Activated B cell treated with CpG ODN at 0.5 μM for 24 hours (primary cell): ENCODE measurements at regions not wholly inside any gene's neighbourhood (a gene's known extent, or its start where the extent isn't known, plus 50 kb on each side); places are given as distances from the start of the nearest gene placed in this dataset.
"Not testable (repeated sequence)": the region's sequence is repeated elsewhere in the genome, so short reads cannot be mapped to it uniquely, and the experiment has no call there.

ENCODE experiments used
- ATAC-seq: fragments of 200-7000 bp; cut with Tn5 transposase; one replicate; pipeline ENCODE4 v1.10.0; 2021; ENCODE audit warnings: low read depth, mild to moderate bottlenecking, moderate library complexity
- CTCF ChIA-PET: fragments of 350-600 bp; sonication (Branson Sonifier 250); formaldehyde crosslinking; loops from one replicate; lab custom pipeline; 2021; ENCODE audit warnings: antibody characterized with exemption; lab: Charles Lee
- POLR2A ChIA-PET: fragments of 350-600 bp; sonication (Branson Sonifier 250); formaldehyde crosslinking; loops from one replicate; lab custom pipeline; 2021; ENCODE audit warnings: antibody characterized with exemption; lab: Charles Lee
- DNase-seq: peaks from one replicate; pipeline ENCODE4 v3.0.0; 2022
- H3K27ac Mint-ChIP-seq: one replicate; pipeline ENCODE4 v1.8.0; 2020; ENCODE audit warnings: mixed read lengths
- H3K27me3 Mint-ChIP-seq: one replicate; pipeline ENCODE4 v1.8.0; 2021; ENCODE audit warnings: mixed read lengths
- H3K36me3 Mint-ChIP-seq: one replicate; pipeline ENCODE4 v1.8.0; 2021; ENCODE audit warnings: low read depth, mixed read lengths
- H3K4me1 Mint-ChIP-seq: one replicate; pipeline ENCODE4 v1.8.0; 2021; ENCODE audit warnings: mixed read lengths
- H3K4me3 Mint-ChIP-seq: one replicate; pipeline ENCODE4 v1.8.0; 2020; ENCODE audit warnings: mild to moderate bottlenecking, mixed read lengths
- H3K9me3 Mint-ChIP-seq: one replicate; pipeline ENCODE4 v1.8.0; 2020; ENCODE audit warnings: mixed read lengths
- CTCF ChIP-seq: fragments of 200-600 bp; IDR thresholded peaks from one replicate; pipeline ENCODE4 v1.8.0; 2022; ENCODE audit warnings: antibody characterized with exemption, mild to moderate bottlenecking
- intact Hi-C: fragments of 100-400 bp; cut with micrococcal nuclease; formaldehyde crosslinking; loops from one replicate; pipeline ENCODE4 v1.15.1; 2024

DNA sequence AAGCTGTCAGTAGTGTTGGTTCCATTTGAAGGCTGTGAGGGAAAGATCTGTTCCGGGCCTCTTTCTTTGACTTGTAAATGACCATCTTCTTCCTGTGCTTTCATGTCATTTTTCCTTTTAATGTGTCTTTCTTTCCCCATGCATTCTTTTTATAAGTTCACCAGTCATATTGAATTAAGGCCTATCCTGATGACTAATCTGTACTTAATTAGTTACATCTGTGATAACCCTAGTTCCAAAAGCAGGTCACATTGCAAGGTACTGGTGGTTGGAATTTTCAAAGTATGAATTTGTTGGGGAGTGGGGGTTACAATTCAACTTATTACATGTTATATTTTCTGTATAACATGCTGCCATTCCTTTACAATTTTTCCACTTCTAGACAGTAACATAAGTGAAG lies 1642.1 kb upstream of the FLRT2 start:
- H3K4me1 Mint-ChIP-seq: no peaks in the 10 kb centered on the region
- DNase-seq (no peak), ATAC-seq (no peak)
- H3K27me3 Mint-ChIP-seq: no peaks in the 10 kb centered on the region
- peaks cover 7% of the 10 kb centered on the region for H3K9me3 Mint-ChIP-seq
- no peak for TF ChIP-seq CTCF
- no peak overlapping the region for H3K4me3 Mint-ChIP-seq
- intact Hi-C loops: no loop called here
- no peaks in the 10 kb centered on the region for H3K36me3 Mint-ChIP-seq
- no peak overlapping the region for H3K27ac Mint-ChIP-seq
- CTCF ChIA-PET: no interaction called here
- POLR2A ChIA-PET: no interaction called here

DNA sequence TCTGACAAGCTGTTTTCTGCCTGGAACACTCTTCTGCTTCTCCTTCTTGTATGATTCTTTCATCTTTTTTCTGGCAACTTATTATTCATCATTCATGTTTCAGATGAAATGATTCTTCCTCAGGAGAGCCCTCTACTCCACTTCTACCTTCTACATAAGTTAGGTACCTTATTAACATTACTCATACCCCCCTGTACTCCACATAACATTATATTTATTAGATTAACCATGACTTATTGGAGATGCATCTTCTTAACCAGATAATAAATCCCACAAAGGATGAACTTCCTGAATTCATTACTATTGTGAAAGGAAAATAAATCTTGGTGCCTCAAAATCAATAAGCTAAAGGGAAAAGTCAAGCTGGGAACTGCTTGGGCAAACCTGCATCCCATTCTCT lies 1636.5 kb upstream of the FLRT2 start:
- Mint-ChIP-seq H3K36me3 (no peaks in the 10 kb centered on the region), H3K4me1 (no peaks in the 10 kb centered on the region), H3K4me3 (no peak overlapping the region), H3K27ac (no peak overlapping the region), H3K9me3 (peaks cover 3% of the 10 kb centered on the region), H3K27me3 (no peaks in the 10 kb centered on the region)
- POLR2A ChIA-PET: no interaction called here
- intact Hi-C loops: no loop called here
- no peak for DNase-seq
- TF ChIP-seq CTCF: no peak
- no peak for ATAC-seq
- CTCF ChIA-PET: no interaction called here

DNA sequence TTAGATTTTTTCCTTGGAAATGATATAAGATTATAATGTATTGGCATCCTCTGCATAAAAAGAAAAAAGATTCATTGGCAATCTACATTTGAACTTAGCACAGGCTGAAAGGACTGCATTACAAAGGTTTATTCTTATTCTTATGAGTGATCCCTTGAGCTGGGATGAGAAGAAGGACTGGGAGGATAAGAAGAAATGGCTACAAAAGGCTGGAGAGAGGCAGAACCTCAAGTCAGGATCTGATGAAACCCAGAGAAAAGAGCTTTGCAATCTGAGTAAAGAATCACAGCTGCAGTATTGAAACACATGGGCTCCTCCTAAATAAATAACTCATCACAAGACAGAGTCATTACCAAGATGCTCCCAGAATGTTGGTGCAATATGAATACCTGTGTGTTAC lies 1635.4 kb upstream of the FLRT2 start:
- DNase-seq (no peak), ATAC-seq (no peak)
- Mint-ChIP-seq H3K27ac (no peak overlapping the region), H3K4me1 (no peaks in the 10 kb centered on the region), H3K4me3 (no peak overlapping the region), H3K36me3 (no peaks in the 10 kb centered on the region), H3K27me3 (no peaks in the 10 kb centered on the region), H3K9me3 (peaks cover 3% of the 10 kb centered on the region)
- TF ChIP-seq CTCF: no peak
- POLR2A ChIA-PET: no interaction called here
- intact Hi-C loops: no loop called here
- CTCF ChIA-PET: no interaction called here

- DNase-seq, CTCF ChIA-PET, intact Hi-C loops, H3K4me1 Mint-ChIP-seq, POLR2A ChIA-PET, H3K36me3 Mint-ChIP-seq, H3K9me3 Mint-ChIP-seq, H3K27ac Mint-ChIP-seq, H3K27me3 Mint-ChIP-seq, H3K4me3 Mint-ChIP-seq, ATAC-seq: not testable (repeated sequence)
Measured at GRCh38 chr14:83898558-83898957, 1631.4 kb upstream of the FLRT2 start.

GRCh38 chr14:83899706-83900105 lies 1630.2 kb upstream of the FLRT2 start:
- Mint-ChIP-seq H3K27me3 (no peaks in the 10 kb centered on the region), H3K9me3 (peaks cover 5% of the 10 kb centered on the region), H3K4me1 (no peaks in the 10 kb centered on the region), H3K4me3 (no peak overlapping the region), H3K27ac (no peak overlapping the region), H3K36me3 (no peaks in the 10 kb centered on the region)
- POLR2A ChIA-PET: no interaction called here
- intact Hi-C loops: no loop called here
- DNase-seq (no peak), ATAC-seq (no peak)
- CTCF ChIA-PET: no interaction called here
- no peak for TF ChIP-seq CTCF

- intact Hi-C loops: no loop called here
- CTCF ChIA-PET: no interaction called here
Measured at GRCh38 chr14:83905157-83905556, 1624.8 kb upstream of the FLRT2 start.

More at GRCh38 chr14:83905157-83905556, 1624.8 kb upstream of the FLRT2 start:
- TF ChIP-seq CTCF: no peak
- no peak overlapping the region for H3K27ac Mint-ChIP-seq
- H3K9me3 Mint-ChIP-seq: peaks cover 4% of the 10 kb centered on the region
- H3K27me3 Mint-ChIP-seq: no peaks in the 10 kb centered on the region
- ATAC-seq (no peak), DNase-seq (no peak)
- POLR2A ChIA-PET: no interaction called here
- no peaks in the 10 kb centered on the region for H3K36me3 Mint-ChIP-seq
- H3K4me3 Mint-ChIP-seq: no peak overlapping the region
- no peaks in the 10 kb centered on the region for H3K4me1 Mint-ChIP-seq
